A549 (cell line): ENCODE measurements at regions not wholly inside any gene's neighbourhood (a gene's known extent, or its start where the extent isn't known, plus 50 kb on each side); places are given as distances from the start of the nearest gene placed in this dataset.

Source experiments
- CBX2 ChIP-seq: fragments of 200-600 bp; sonication (generic); IDR thresholded peaks from 2 replicates; pipeline ENCODE4 v1.6.1; 2016; ENCODE audit warnings: low read depth, mild to moderate bottlenecking, borderline replicate concordance
- HDAC2 ChIP-seq: fragments of 200-600 bp; sonication (generic); IDR thresholded peaks from 2 replicates; pipeline ENCODE4 v1.6.1; 2016
- HEYL ChIP-seq: fragments of 250-450 bp; sonication (Bioruptor Pico); IDR thresholded peaks from 2 replicates; pipeline ENCODE4 v1.8.0; 2021; ENCODE audit warnings: mild to moderate bottlenecking, moderate library complexity
- HOXA7 ChIP-seq: fragments of 250-450 bp; sonication (Bioruptor Pico); IDR thresholded peaks from 2 replicates; pipeline ENCODE4 v1.5.0; 2020; ENCODE audit warnings: mild to moderate bottlenecking, moderate library complexity
- MAFK ChIP-seq: fragments of 450-650 bp; IDR thresholded peaks from 2 replicates; pipeline ENCODE4 v1.6.1; 2014; ENCODE audit not compliant: partially characterized antibody
- MYC ChIP-seq: IDR thresholded peaks from 2 replicates; pipeline ENCODE4 v1.6.1; 2012; ENCODE audit warnings: mild to moderate bottlenecking, inconsistent platforms, low read length, improper control_type of control experiment, borderline replicate concordance
- POLR2A ChIP-seq: IDR thresholded peaks from 2 replicates; pipeline ENCODE4 v1.6.1; 2012; ENCODE audit warnings: mild to moderate bottlenecking, low read length
- RAD21 ChIP-seq, 2 experiments: fragments of >200 bp in 1 of 2; sonication (Bioruptor Twin) in 1 of 2; formaldehyde crosslinking in 1 of 2; IDR thresholded peaks in 1 of 2; conservative IDR thresholded peaks in 1 of 2; 2 replicates in 1 of 2; 3 replicates in 1 of 2; pipeline ENCODE4 v1.6.1; 2012 to 2018; ENCODE audit warnings: inconsistent platforms in 1 of 2
- RARB ChIP-seq: fragments of 250-450 bp; sonication (Bioruptor Pico); IDR thresholded peaks from 2 replicates; pipeline ENCODE4 v1.8.0; 2021; ENCODE audit warnings: mild to moderate bottlenecking, moderate library complexity
- RFX5 ChIP-seq: fragments of 450-650 bp; IDR thresholded peaks from 2 replicates; pipeline ENCODE4 v1.7.1; 2014; ENCODE audit warnings: antibody characterized with exemption, mild to moderate bottlenecking, moderate library complexity
- SMC3 ChIP-seq: fragments of >200 bp; sonication (Bioruptor Twin); formaldehyde crosslinking; IDR thresholded peaks from 3 replicates; pipeline ENCODE4 v1.6.1; 2018; ENCODE audit warnings: inconsistent platforms
- ZNF302 ChIP-seq: fragments of 250-450 bp; sonication (Bioruptor Pico); IDR thresholded peaks from 2 replicates; pipeline ENCODE4 v1.9.0; 2021; ENCODE audit warnings: inconsistent platforms, mild to moderate bottlenecking, moderate library complexity
- TF ChIP-seq, protein P1 (sequence below): fragments of >200 bp; sonication (Bioruptor Twin); formaldehyde crosslinking; IDR thresholded peaks from 3 replicates; pipeline ENCODE4 v1.5.1; 2016

- no peak for TF ChIP-seq POLR2A
- TF ChIP-seq, protein P1, sequence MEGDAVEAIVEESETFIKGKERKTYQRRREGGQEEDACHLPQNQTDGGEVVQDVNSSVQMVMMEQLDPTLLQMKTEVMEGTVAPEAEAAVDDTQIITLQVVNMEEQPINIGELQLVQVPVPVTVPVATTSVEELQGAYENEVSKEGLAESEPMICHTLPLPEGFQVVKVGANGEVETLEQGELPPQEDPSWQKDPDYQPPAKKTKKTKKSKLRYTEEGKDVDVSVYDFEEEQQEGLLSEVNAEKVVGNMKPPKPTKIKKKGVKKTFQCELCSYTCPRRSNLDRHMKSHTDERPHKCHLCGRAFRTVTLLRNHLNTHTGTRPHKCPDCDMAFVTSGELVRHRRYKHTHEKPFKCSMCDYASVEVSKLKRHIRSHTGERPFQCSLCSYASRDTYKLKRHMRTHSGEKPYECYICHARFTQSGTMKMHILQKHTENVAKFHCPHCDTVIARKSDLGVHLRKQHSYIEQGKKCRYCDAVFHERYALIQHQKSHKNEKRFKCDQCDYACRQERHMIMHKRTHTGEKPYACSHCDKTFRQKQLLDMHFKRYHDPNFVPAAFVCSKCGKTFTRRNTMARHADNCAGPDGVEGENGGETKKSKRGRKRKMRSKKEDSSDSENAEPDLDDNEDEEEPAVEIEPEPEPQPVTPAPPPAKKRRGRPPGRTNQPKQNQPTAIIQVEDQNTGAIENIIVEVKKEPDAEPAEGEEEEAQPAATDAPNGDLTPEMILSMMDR = no peak
- TF ChIP-seq MYC = no peak
- TF ChIP-seq CBX2 = no peak
- no peak for TF ChIP-seq HOXA7 (CRISPR knock-in tag)
- TF ChIP-seq SMC3 = no peak
- no peak for TF ChIP-seq RARB (CRISPR knock-in tag)
- TF ChIP-seq MAFK = no peak
- TF ChIP-seq RFX5 = no peak
- TF ChIP-seq HDAC2 = no peak
- TF ChIP-seq HEYL (CRISPR knock-in tag) = no peak
- TF ChIP-seq ZNF302 (CRISPR knock-in tag) = no peak
- no peak for TF ChIP-seq RAD21 (conservative IDR thresholded peaks at IDR 0.05 in 1 of 2, IDR thresholded peaks at IDR 0.05 in 1 of 2)
These were observed 437.9 kb upstream of the UBE2E3 start for GRCh38 chr2:180542511-180542910.
